ENCODE measurements at regions not wholly inside any gene's neighbourhood (a gene's known extent, or its start where the extent isn't known, plus 50 kb on each side); places are given as distances from the start of the nearest gene placed in this dataset.

- CTCF ChIA-PET, result no interaction called here
Measured at GRCh38 chr13:71261256-71261655, 605.7 kb downstream of the DACH1 start.

DNA sequence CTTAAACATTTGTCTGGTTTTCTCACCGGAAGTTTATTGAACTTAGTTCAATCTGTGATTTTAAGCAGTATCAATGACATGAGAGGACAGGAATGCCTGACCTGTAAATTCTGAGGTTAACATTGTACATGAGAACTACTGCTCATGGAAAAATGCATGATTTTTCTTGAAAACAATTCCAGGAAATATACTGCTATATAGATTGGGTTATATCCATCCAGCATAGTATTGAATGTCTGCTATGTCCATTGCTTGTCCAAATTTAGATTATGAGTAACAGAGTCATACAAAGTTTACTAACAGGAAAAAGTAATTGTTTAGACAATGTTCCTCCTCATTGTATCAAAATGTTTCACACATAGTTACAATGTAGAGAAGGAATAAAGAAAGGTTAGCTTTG, 606.8 kb downstream of the DACH1 start:
- H3K27me3 ChIP-seq (ENCODE audit: control insufficient read depth, insufficient read depth, low read length), result no peaks in the 10 kb centered on the region
- no peak overlapping the region for H3K27ac ChIP-seq (ENCODE audit: low read depth, low read length)
- POLR2A ChIA-PET, result no interaction called here
- no peak overlapping the region for H3K4me3 ChIP-seq (ENCODE audit: low read depth, low read length)
- no peaks in the 10 kb centered on the region for H3K9me3 ChIP-seq (ENCODE audit: control insufficient read depth, insufficient read depth, low read length)
- TF ChIP-seq, protein P1, sequence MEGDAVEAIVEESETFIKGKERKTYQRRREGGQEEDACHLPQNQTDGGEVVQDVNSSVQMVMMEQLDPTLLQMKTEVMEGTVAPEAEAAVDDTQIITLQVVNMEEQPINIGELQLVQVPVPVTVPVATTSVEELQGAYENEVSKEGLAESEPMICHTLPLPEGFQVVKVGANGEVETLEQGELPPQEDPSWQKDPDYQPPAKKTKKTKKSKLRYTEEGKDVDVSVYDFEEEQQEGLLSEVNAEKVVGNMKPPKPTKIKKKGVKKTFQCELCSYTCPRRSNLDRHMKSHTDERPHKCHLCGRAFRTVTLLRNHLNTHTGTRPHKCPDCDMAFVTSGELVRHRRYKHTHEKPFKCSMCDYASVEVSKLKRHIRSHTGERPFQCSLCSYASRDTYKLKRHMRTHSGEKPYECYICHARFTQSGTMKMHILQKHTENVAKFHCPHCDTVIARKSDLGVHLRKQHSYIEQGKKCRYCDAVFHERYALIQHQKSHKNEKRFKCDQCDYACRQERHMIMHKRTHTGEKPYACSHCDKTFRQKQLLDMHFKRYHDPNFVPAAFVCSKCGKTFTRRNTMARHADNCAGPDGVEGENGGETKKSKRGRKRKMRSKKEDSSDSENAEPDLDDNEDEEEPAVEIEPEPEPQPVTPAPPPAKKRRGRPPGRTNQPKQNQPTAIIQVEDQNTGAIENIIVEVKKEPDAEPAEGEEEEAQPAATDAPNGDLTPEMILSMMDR (IDR thresholded peaks at IDR 0.05; ENCODE audit: low read depth, low read length), result no peak
- CTCF ChIA-PET, result no interaction called here
- no peak for DNase-seq (ENCODE audit: low read depth, low spot score)

More at GRCh38 chr13:71261256-71261655, 605.7 kb downstream of the DACH1 start:
- POLR2A ChIA-PET, result no interaction called here
- Histone ChIP-seq H3K9me3 (ENCODE audit: control insufficient read depth, insufficient read depth, low read length) (no peaks in the 10 kb centered on the region), H3K4me3 (ENCODE audit: low read depth, low read length) (no peak overlapping the region), H3K27ac (ENCODE audit: low read depth, low read length) (no peak overlapping the region), H3K27me3 (ENCODE audit: control insufficient read depth, insufficient read depth, low read length) (no peaks in the 10 kb centered on the region)
- no peak for DNase-seq (ENCODE audit: low read depth, low spot score)
- TF ChIP-seq, protein P1 (IDR thresholded peaks at IDR 0.05; ENCODE audit: low read depth, low read length), result no peak

DNA sequence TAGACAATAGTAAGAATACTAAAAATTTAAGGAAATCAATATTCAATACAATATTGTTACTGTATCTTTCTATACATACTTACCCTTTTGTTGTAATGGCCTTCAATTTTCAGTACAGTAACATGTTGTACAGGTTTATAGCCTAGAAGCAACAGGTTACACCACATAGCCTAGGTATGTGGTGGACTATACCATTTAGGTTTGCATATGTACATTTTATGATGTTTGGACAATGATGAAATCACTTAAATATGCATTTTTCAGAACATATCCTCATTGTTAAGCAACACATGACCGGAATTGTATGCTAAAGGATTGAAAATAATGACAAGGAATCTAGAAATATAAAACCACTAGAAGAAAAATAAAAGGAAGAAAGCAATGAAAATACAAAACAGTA, 611.4 kb downstream of the DACH1 start:
- H3K4me3 ChIP-seq (ENCODE audit: low read depth, low read length), result no peak overlapping the region
- no peaks in the 10 kb centered on the region for H3K9me3 ChIP-seq (ENCODE audit: control insufficient read depth, insufficient read depth, low read length)
- no peak for DNase-seq (ENCODE audit: low read depth, low spot score)
- H3K27me3 ChIP-seq (ENCODE audit: control insufficient read depth, insufficient read depth, low read length), result no peaks in the 10 kb centered on the region
- ChIA-PET CTCF (no interaction called here), POLR2A (no interaction called here)
- TF ChIP-seq, protein P1 (IDR thresholded peaks at IDR 0.05; ENCODE audit: low read depth, low read length), result no peak
- no peak overlapping the region for H3K27ac ChIP-seq (ENCODE audit: low read depth, low read length)

DNA sequence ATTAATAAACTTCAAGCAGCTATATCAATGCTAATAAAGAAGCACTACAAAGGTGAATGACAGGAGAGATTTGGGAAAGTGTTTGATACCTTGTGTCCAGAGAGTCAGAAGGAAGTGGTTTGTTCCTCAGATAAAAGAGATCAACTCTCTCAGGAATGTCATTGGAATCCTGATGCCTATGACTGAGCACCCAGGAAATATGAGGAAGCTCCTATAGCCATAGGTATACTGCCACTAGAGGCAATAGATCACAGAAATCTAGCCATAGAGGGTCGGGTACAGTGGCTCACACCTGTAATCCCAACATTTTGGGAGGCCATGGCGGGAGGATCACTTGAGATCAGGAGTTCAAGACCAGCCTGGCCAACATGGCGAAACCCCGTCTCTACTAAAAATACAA, 612.6 kb downstream of the DACH1 start:
- DNase-seq (ENCODE audit: low read depth, low spot score), result no peak
- H3K27me3 ChIP-seq (ENCODE audit: control insufficient read depth, insufficient read depth, low read length), result no peaks in the 10 kb centered on the region
- no peak overlapping the region for H3K27ac ChIP-seq (ENCODE audit: low read depth, low read length)
- TF ChIP-seq, protein P1 (IDR thresholded peaks at IDR 0.05; ENCODE audit: low read depth, low read length), result no peak
- H3K9me3 ChIP-seq (ENCODE audit: control insufficient read depth, insufficient read depth, low read length), result no peaks in the 10 kb centered on the region
- no peak overlapping the region for H3K4me3 ChIP-seq (ENCODE audit: low read depth, low read length)
- CTCF ChIA-PET, result interaction anchor here (0.6 kb wide), 1 partner anchor 98 kb away, joined by 9 read pairs; no protein-coding TSS in a partner anchor
- POLR2A ChIA-PET, result no interaction called here

- POLR2A ChIA-PET, result no interaction called here
- no peak overlapping the region for H3K27ac ChIP-seq (ENCODE audit: low read depth, low read length)
- TF ChIP-seq, protein P1 (IDR thresholded peaks at IDR 0.05; ENCODE audit: low read depth, low read length), result no peak
- DNase-seq (ENCODE audit: low read depth, low spot score), result no peak
- CTCF ChIA-PET, result no interaction called here
- no peak overlapping the region for H3K4me3 ChIP-seq (ENCODE audit: low read depth, low read length)
- H3K9me3 ChIP-seq (ENCODE audit: control insufficient read depth, insufficient read depth, low read length), result no peaks in the 10 kb centered on the region
- no peaks in the 10 kb centered on the region for H3K27me3 ChIP-seq (ENCODE audit: control insufficient read depth, insufficient read depth, low read length)
Measured at GRCh38 chr13:71252184-71252704, 614.8 kb downstream of the DACH1 start.
